Activated B cell treated with CpG ODN at 0.5 μM for 24 hours (primary cell): ENCODE measurements at regions not wholly inside any gene's neighbourhood (a gene's known extent, or its start where the extent isn't known, plus 50 kb on each side); places are given as distances from the start of the nearest gene placed in this dataset.
"Not testable (repeated sequence)": the region's sequence is repeated elsewhere in the genome, so short reads cannot be mapped to it uniquely, and the experiment has no call there.

Source experiments
- ATAC-seq: fragments of 200-7000 bp; cut with Tn5 transposase; one replicate; pipeline ENCODE4 v1.10.0; 2021; ENCODE audit warnings: low read depth, mild to moderate bottlenecking, moderate library complexity
- CTCF ChIA-PET: fragments of 350-600 bp; sonication (Branson Sonifier 250); formaldehyde crosslinking; loops from one replicate; lab custom pipeline; 2021; ENCODE audit warnings: antibody characterized with exemption; lab: Charles Lee
- POLR2A ChIA-PET: fragments of 350-600 bp; sonication (Branson Sonifier 250); formaldehyde crosslinking; loops from one replicate; lab custom pipeline; 2021; ENCODE audit warnings: antibody characterized with exemption; lab: Charles Lee
- DNase-seq: peaks from one replicate; pipeline ENCODE4 v3.0.0; 2022
- H3K27ac Mint-ChIP-seq: one replicate; pipeline ENCODE4 v1.8.0; 2020; ENCODE audit warnings: mixed read lengths
- H3K27me3 Mint-ChIP-seq: one replicate; pipeline ENCODE4 v1.8.0; 2021; ENCODE audit warnings: mixed read lengths
- H3K36me3 Mint-ChIP-seq: one replicate; pipeline ENCODE4 v1.8.0; 2021; ENCODE audit warnings: low read depth, mixed read lengths
- H3K4me1 Mint-ChIP-seq: one replicate; pipeline ENCODE4 v1.8.0; 2021; ENCODE audit warnings: mixed read lengths
- H3K4me3 Mint-ChIP-seq: one replicate; pipeline ENCODE4 v1.8.0; 2020; ENCODE audit warnings: mild to moderate bottlenecking, mixed read lengths
- H3K9me3 Mint-ChIP-seq: one replicate; pipeline ENCODE4 v1.8.0; 2020; ENCODE audit warnings: mixed read lengths
- CTCF ChIP-seq: fragments of 200-600 bp; IDR thresholded peaks from one replicate; pipeline ENCODE4 v1.8.0; 2022; ENCODE audit warnings: antibody characterized with exemption, mild to moderate bottlenecking
- intact Hi-C: fragments of 100-400 bp; cut with micrococcal nuclease; formaldehyde crosslinking; loops from one replicate; pipeline ENCODE4 v1.15.1; 2024

GRCh38 chr2:176424746-176425145, 155.5 kb downstream of the MTX2 start:
- ATAC-seq, result no peak
- no peak for TF ChIP-seq CTCF
- Mint-ChIP-seq H3K27me3 (peaks cover 11% of the 10 kb centered on the region), H3K9me3 (peaks cover 16% of the 10 kb centered on the region), H3K27ac (no peak overlapping the region), H3K4me3 (no peak overlapping the region), H3K4me1 (peaks cover 6% of the 10 kb centered on the region), H3K36me3 (no peaks in the 10 kb centered on the region)
- intact Hi-C loops, result no loop called here
- ChIA-PET POLR2A (no interaction called here), CTCF (no interaction called here)
- DNase-seq, result no peak

GRCh38 chr2:176427549-176427948, 158.3 kb downstream of the MTX2 start:
- ATAC-seq (no peak), DNase-seq (no peak)
- intact Hi-C loops, result no loop called here
- peaks cover 22% of the 10 kb centered on the region for H3K9me3 Mint-ChIP-seq
- POLR2A ChIA-PET, result no interaction called here
- H3K27me3 Mint-ChIP-seq, result peaks cover 11% of the 10 kb centered on the region
- H3K4me3 Mint-ChIP-seq, result no peak overlapping the region
- no peak for TF ChIP-seq CTCF
- no peak overlapping the region for H3K27ac Mint-ChIP-seq
- H3K4me1 Mint-ChIP-seq, result peaks cover 6% of the 10 kb centered on the region
- CTCF ChIA-PET, result no interaction called here
- H3K36me3 Mint-ChIP-seq, result no peaks in the 10 kb centered on the region

- H3K36me3 Mint-ChIP-seq, CTCF ChIA-PET, ATAC-seq, POLR2A ChIA-PET, H3K27ac Mint-ChIP-seq, H3K4me3 Mint-ChIP-seq, intact Hi-C loops, DNase-seq, H3K27me3 Mint-ChIP-seq, H3K4me1 Mint-ChIP-seq: not testable (repeated sequence)
- peaks cover 22% of the 10 kb centered on the region for H3K9me3 Mint-ChIP-seq
Observed at GRCh38 chr2:176428944-176429469, 159.8 kb downstream of the MTX2 start.

GRCh38 chr2:176432434-176432833, 163.2 kb downstream of the MTX2 start:
- intact Hi-C loops, result no loop called here
- DNase-seq (no peak), ATAC-seq (no peak)
- Mint-ChIP-seq H3K9me3 (peaks cover 26% of the 10 kb centered on the region), H3K4me1 (peaks cover 6% of the 10 kb centered on the region), H3K36me3 (no peaks in the 10 kb centered on the region), H3K4me3 (no peak overlapping the region), H3K27me3 (peaks cover 5% of the 10 kb centered on the region), H3K27ac (no peak overlapping the region)
- CTCF ChIA-PET, result no interaction called here
- no peak for TF ChIP-seq CTCF
- POLR2A ChIA-PET, result no interaction called here

- DNase-seq (no peak), ATAC-seq (no peak)
- Mint-ChIP-seq H3K36me3 (no peaks in the 10 kb centered on the region), H3K27me3 (peaks cover 5% of the 10 kb centered on the region), H3K27ac (no peak overlapping the region), H3K4me3 (no peak overlapping the region), H3K4me1 (no peaks in the 10 kb centered on the region), H3K9me3 (peaks cover 4% of the 10 kb centered on the region)
- intact Hi-C loops, result no loop called here
- TF ChIP-seq CTCF, result no peak
- POLR2A ChIA-PET, result no interaction called here
- CTCF ChIA-PET, result interaction anchor here (2.0 kb wide), 1 partner anchor 19 kb away, joined by 5 read pairs; no protein-coding TSS in a partner anchor
Observed at GRCh38 chr2:176435729-176436128, 166.5 kb downstream of the MTX2 start.

- no peak overlapping the region for H3K4me3 Mint-ChIP-seq
- peaks cover 10% of the 10 kb centered on the region for H3K4me1 Mint-ChIP-seq
- H3K27me3 Mint-ChIP-seq, result peaks cover 4% of the 10 kb centered on the region
- no peak overlapping the region for H3K27ac Mint-ChIP-seq
- no peaks in the 10 kb centered on the region for H3K36me3 Mint-ChIP-seq
- H3K9me3 Mint-ChIP-seq, result no peaks in the 10 kb centered on the region
- POLR2A ChIA-PET, result no interaction called here
- ATAC-seq, result no peak
- CTCF ChIA-PET, result interaction anchor here (1.6 kb wide), 1 partner anchor 11 kb away, joined by 5 read pairs; no protein-coding TSS in a partner anchor
- TF ChIP-seq CTCF, result no peak
- DNase-seq, result no peak
- intact Hi-C loops, result no loop called here
Observed at GRCh38 chr2:176443946-176444345, 174.7 kb downstream of the MTX2 start.
